Astrocyte (in vitro differentiated cells and primary cell): ENCODE measurements at regions not wholly inside any gene's neighbourhood (a gene's known extent, or its start where the extent isn't known, plus 50 kb on each side); places are given as distances from the start of the nearest gene placed in this dataset.

Source experiments
- DNase-seq: peaks from one replicate; pipeline ENCODE4 v3.0.0-alpha.2; 2010; ENCODE audit warnings: low read depth
- FAIRE-seq: peaks from 2 replicates; lab custom pipeline; 2011; peaks lifted over from hg19 to GRCh38; lab: Jason Lieb, UNC
- H2AFZ ChIP-seq: 2 replicates; pipeline ENCODE4 v1.6.0; 2012; ENCODE audit warnings: low read depth, low read length, inconsistent platforms
- H3K27ac ChIP-seq: 2 replicates; pipeline ENCODE4 v1.5.1; 2011; ENCODE audit warnings: low read depth, low read length, inconsistent platforms
- H3K27me3 ChIP-seq: 2 replicates; pipeline ENCODE4 v1.6.0; 2011; ENCODE audit warnings: low read length, inconsistent platforms; ENCODE audit not compliant: insufficient read depth
- H3K36me3 ChIP-seq: 2 replicates; pipeline ENCODE4 v1.5.1; 2011; ENCODE audit warnings: low read length, inconsistent platforms; ENCODE audit not compliant: insufficient read depth
- H3K4me1 ChIP-seq: 2 replicates; pipeline ENCODE4 v1.5.1; 2011; ENCODE audit warnings: low read length, inconsistent platforms; ENCODE audit not compliant: insufficient read depth
- H3K4me2 ChIP-seq: 2 replicates; pipeline ENCODE4 v1.6.0; 2012; ENCODE audit warnings: low read length, inconsistent platforms
- H3K4me3 ChIP-seq: 2 replicates; pipeline ENCODE4 v1.5.1; 2011; ENCODE audit warnings: low read depth, mild to moderate bottlenecking, low read length, inconsistent platforms; ENCODE audit not compliant: insufficient read depth
- H3K79me2 ChIP-seq: 2 replicates; pipeline ENCODE4 v1.6.0; 2012; ENCODE audit warnings: mild to moderate bottlenecking, low read length, inconsistent platforms; ENCODE audit not compliant: insufficient read depth
- H3K9ac ChIP-seq: 2 replicates; pipeline ENCODE4 v1.6.0; 2012; ENCODE audit warnings: mild to moderate bottlenecking, low read length, inconsistent platforms
- H3K9me3 ChIP-seq: 2 replicates; pipeline ENCODE4 v1.5.1; 2012; ENCODE audit warnings: low read depth, mild to moderate bottlenecking, low read length, inconsistent platforms; ENCODE audit not compliant: insufficient read depth
- H4K20me1 ChIP-seq: 2 replicates; pipeline ENCODE4 v1.6.0; 2012; ENCODE audit warnings: low read length, inconsistent platforms; ENCODE audit not compliant: insufficient read depth
- H3K27ac Mint-ChIP-seq: one replicate; pipeline ENCODE4 v1.8.0; 2021; ENCODE audit warnings: mild to moderate bottlenecking, mixed read lengths; ENCODE audit not compliant: unreplicated experiment
- H3K27me3 Mint-ChIP-seq: one replicate; pipeline ENCODE4 v1.8.0; 2021; ENCODE audit warnings: low read depth, mixed read lengths; ENCODE audit not compliant: unreplicated experiment
- H3K36me3 Mint-ChIP-seq: one replicate; pipeline ENCODE4 v1.8.0; 2021; ENCODE audit warnings: low read depth, mixed read lengths; ENCODE audit not compliant: unreplicated experiment
- H3K4me1 Mint-ChIP-seq: one replicate; pipeline ENCODE4 v1.8.0; 2021; ENCODE audit warnings: low read depth, mixed read lengths; ENCODE audit not compliant: unreplicated experiment
- H3K4me3 Mint-ChIP-seq: one replicate; pipeline ENCODE4 v1.8.0; 2021; ENCODE audit warnings: mild to moderate bottlenecking, moderate library complexity, mixed read lengths; ENCODE audit not compliant: unreplicated experiment
- H3K9me3 Mint-ChIP-seq: one replicate; pipeline ENCODE4 v1.8.0; 2021; ENCODE audit warnings: mild to moderate bottlenecking, mixed read lengths; ENCODE audit not compliant: unreplicated experiment
- EZH2 ChIP-seq: IDR thresholded peaks from 2 replicates; pipeline ENCODE4 v1.6.1; 2012; ENCODE audit warnings: mild to moderate bottlenecking, low read length, inconsistent platforms; ENCODE audit not compliant: insufficient read depth
- TF ChIP-seq, protein P1 (sequence below): IDR thresholded peaks from 2 replicates; pipeline ENCODE4 v1.5.1; 2011; ENCODE audit warnings: low read depth, mild to moderate bottlenecking, inconsistent platforms, low read length, moderate library complexity; ENCODE audit not compliant: insufficient read depth

DNA sequence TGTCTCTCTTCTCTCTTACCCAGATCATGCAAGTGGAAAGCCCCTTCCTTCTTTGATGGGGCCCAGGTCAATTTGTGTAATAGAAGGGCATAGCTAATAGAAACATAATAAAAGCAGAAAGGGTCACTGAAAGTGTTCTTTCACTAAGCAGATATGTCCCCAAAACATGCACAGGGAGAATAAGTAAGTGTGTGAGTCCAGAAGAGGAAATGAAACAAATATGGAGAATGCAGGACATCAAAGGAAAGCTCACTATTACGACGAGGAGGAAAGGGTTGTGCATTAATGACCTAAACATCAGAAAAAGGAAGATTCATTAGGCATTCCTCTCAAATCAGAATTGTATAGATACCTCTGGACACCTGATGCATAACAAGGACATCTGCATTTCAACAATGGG lies 81.4 kb upstream of the SMYD2 start:
- Histone ChIP-seq H3K79me2 (no peaks in the 10 kb centered on the region), H3K27ac (no peak overlapping the region), H3K4me1 (no peaks in the 10 kb centered on the region), H3K9me3 (no peaks in the 10 kb centered on the region), H3K27me3 (no peaks in the 10 kb centered on the region), H3K4me3 (no peak overlapping the region), H3K4me2 (no peak overlapping the region), H3K36me3 (no peaks in the 10 kb centered on the region), H3K9ac (no peak overlapping the region), H4K20me1 (no peaks in the 10 kb centered on the region), H2AFZ (no peak overlapping the region)
- Mint-ChIP-seq H3K36me3 (no peaks in the 10 kb centered on the region), H3K4me3 (no peak overlapping the region), H3K27me3 (peaks cover 7% of the 10 kb centered on the region), H3K9me3 (peaks cover 4% of the 10 kb centered on the region), H3K27ac (no peak overlapping the region), H3K4me1 (no peaks in the 10 kb centered on the region)
- FAIRE-seq (no peak), DNase-seq (no peak)
- no peak for TF ChIP-seq EZH2
- TF ChIP-seq, protein P1, sequence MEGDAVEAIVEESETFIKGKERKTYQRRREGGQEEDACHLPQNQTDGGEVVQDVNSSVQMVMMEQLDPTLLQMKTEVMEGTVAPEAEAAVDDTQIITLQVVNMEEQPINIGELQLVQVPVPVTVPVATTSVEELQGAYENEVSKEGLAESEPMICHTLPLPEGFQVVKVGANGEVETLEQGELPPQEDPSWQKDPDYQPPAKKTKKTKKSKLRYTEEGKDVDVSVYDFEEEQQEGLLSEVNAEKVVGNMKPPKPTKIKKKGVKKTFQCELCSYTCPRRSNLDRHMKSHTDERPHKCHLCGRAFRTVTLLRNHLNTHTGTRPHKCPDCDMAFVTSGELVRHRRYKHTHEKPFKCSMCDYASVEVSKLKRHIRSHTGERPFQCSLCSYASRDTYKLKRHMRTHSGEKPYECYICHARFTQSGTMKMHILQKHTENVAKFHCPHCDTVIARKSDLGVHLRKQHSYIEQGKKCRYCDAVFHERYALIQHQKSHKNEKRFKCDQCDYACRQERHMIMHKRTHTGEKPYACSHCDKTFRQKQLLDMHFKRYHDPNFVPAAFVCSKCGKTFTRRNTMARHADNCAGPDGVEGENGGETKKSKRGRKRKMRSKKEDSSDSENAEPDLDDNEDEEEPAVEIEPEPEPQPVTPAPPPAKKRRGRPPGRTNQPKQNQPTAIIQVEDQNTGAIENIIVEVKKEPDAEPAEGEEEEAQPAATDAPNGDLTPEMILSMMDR: no peak

DNA sequence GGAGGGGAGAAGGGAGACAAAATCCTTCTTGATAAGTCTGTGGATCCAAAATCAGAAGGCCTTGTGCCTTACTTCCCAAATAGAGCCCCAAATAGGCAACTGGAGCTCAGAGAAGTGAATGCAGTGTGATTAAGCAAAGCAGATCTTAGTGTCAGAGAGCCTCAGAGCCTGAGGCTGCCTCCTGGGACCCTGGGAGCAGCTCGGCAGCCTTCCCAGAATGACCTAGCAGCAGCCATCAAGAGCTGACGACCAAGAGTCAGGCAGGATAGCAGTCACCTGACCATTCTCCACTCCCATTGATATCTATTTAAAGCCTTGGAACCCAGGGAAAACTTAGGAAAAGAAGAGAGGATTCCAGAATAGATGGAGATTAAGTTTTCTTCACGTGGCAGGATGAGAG lies 78.0 kb upstream of the SMYD2 start:
- TF ChIP-seq EZH2: no peak
- TF ChIP-seq, protein P1: no peak
- Mint-ChIP-seq H3K4me1 (no peaks in the 10 kb centered on the region), H3K4me3 (no peak overlapping the region), H3K27me3 (no peaks in the 10 kb centered on the region), H3K9me3 (no peaks in the 10 kb centered on the region), H3K36me3 (no peaks in the 10 kb centered on the region), H3K27ac (no peak overlapping the region)
- Histone ChIP-seq H3K27ac (no peak overlapping the region), H3K9me3 (no peaks in the 10 kb centered on the region), H3K4me2 (no peak overlapping the region), H2AFZ (no peak overlapping the region), H3K27me3 (no peaks in the 10 kb centered on the region), H3K79me2 (no peaks in the 10 kb centered on the region), H3K9ac (no peak overlapping the region), H4K20me1 (no peaks in the 10 kb centered on the region), H3K4me1 (no peaks in the 10 kb centered on the region), H3K36me3 (no peaks in the 10 kb centered on the region), H3K4me3 (no peak overlapping the region)
- DNase-seq: no peak
- FAIRE-seq: no peak

DNA sequence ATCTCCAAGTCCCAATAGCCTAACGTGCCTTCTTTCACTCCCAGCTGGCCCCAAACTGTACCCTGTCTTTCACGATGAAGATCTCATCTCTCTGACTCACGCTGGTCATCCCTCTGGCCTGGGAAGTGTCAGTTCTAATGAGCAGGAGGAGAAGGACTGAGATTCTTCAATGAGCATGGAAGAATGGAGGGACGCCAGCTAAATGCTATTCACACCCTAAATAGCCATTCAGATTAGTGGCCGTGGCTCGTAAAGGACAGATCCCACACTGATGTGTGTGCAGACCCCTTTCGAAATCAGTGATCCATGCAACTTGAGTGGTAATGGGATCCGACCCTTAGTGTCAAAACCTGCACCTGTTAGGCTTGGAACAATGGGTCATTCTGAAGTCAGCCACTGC lies 75.9 kb upstream of the SMYD2 start:
- Mint-ChIP-seq H3K27me3 (no peaks in the 10 kb centered on the region), H3K4me3 (no peak overlapping the region), H3K4me1 (no peaks in the 10 kb centered on the region), H3K9me3 (no peaks in the 10 kb centered on the region), H3K36me3 (no peaks in the 10 kb centered on the region), H3K27ac (no peak overlapping the region)
- H2AFZ ChIP-seq: no peak overlapping the region
- H4K20me1 ChIP-seq: no peaks in the 10 kb centered on the region
- no peak overlapping the region for H3K27ac ChIP-seq
- no peak for DNase-seq
- no peaks in the 10 kb centered on the region for H3K27me3 ChIP-seq
- no peak overlapping the region for H3K4me3 ChIP-seq
- H3K4me1 ChIP-seq: no peaks in the 10 kb centered on the region
- no peaks in the 10 kb centered on the region for H3K36me3 ChIP-seq
- H3K9ac ChIP-seq: no peak overlapping the region
- TF ChIP-seq, protein P1: no peak
- no peak for TF ChIP-seq EZH2
- FAIRE-seq: no peak
- H3K9me3 ChIP-seq: no peaks in the 10 kb centered on the region
- H3K4me2 ChIP-seq: no peak overlapping the region
- H3K79me2 ChIP-seq: no peaks in the 10 kb centered on the region
